AG04450 (cell line): ENCODE measurements at regions not wholly inside any gene's neighbourhood (a gene's known extent, or its start where the extent isn't known, plus 50 kb on each side); places are given as distances from the start of the nearest gene placed in this dataset.

ENCODE experiments used
- CTCF ChIA-PET: fragments of 300-600, 350-600 bp; formaldehyde crosslinking; extraction: SDS; loops from one replicate; lab custom pipeline; 2022; ENCODE audit warnings: antibody characterized with exemption, inconsistent platforms; lab: Charles Lee
- POLR2A ChIA-PET: fragments of 350-600 bp; formaldehyde crosslinking; extraction: SDS; loops from one replicate; lab custom pipeline; 2021; ENCODE audit warnings: antibody characterized with exemption, inconsistent platforms; lab: Yijun Ruan, JAX
- DNase-seq: peaks from one replicate; pipeline ENCODE4 v3.0.0-alpha.2; 2011; ENCODE audit warnings: low read depth, low spot score
- H3K27ac ChIP-seq: one replicate; pipeline ENCODE4 v1.5.1; 2012; ENCODE audit warnings: low read depth, low read length, control low read depth
- H3K27me3 ChIP-seq: one replicate; pipeline ENCODE4 v1.6.0; 2012; ENCODE audit warnings: low read length; ENCODE audit not compliant: control insufficient read depth, insufficient read depth
- H3K4me3 ChIP-seq: 2 replicates; pipeline ENCODE4 v1.5.1; 2011; ENCODE audit warnings: mild to moderate bottlenecking, low read depth, low read length, control low read depth
- H3K9me3 ChIP-seq: 2 replicates; pipeline ENCODE4 v1.5.1; 2012; ENCODE audit warnings: low read length; ENCODE audit not compliant: control insufficient read depth, insufficient read depth
- CTCF ChIP-seq: IDR thresholded peaks from 2 replicates; pipeline ENCODE4 v1.5.1; 2011; ENCODE audit warnings: low read depth, low read length, control low read depth, inconsistent platforms

GRCh38 chr15:34688699-34689098 is 66.1 kb downstream of the GJD2 start:
- no peak overlapping the region for H3K27ac ChIP-seq
- H3K27me3 ChIP-seq: no peaks in the 10 kb centered on the region
- H3K4me3 ChIP-seq: no peak overlapping the region
- ChIA-PET CTCF (no interaction called here), POLR2A (no interaction called here)
- no peak for TF ChIP-seq CTCF
- no peaks in the 10 kb centered on the region; the same call in 1 of the 2 replicates for H3K9me3 ChIP-seq
- DNase-seq: no peak

GRCh38 chr15:34684351-34684750 is 70.4 kb downstream of the GJD2 start:
- Histone ChIP-seq H3K4me3 (no peak overlapping the region), H3K27me3 (no peaks in the 10 kb centered on the region), H3K9me3 (no peaks in the 10 kb centered on the region; the same call in 1 of the 2 replicates), H3K27ac (no peak overlapping the region)
- CTCF ChIA-PET: interaction anchor here (0.7 kb wide), 1 partner anchor 24 kb away, joined by 3 read pairs; no protein-coding TSS in a partner anchor
- no peak for DNase-seq
- POLR2A ChIA-PET: no interaction called here
- TF ChIP-seq CTCF: no peak

GRCh38 chr15:34682674-34683073 is 72.1 kb downstream of the GJD2 start:
- POLR2A ChIA-PET: no interaction called here
- H3K9me3 ChIP-seq: no peaks in the 10 kb centered on the region; the same call in 1 of the 2 replicates
- peak; percentile 8 for DNase-seq
- no peak overlapping the region for H3K27ac ChIP-seq
- TF ChIP-seq CTCF: no peak
- CTCF ChIA-PET: interaction anchor here (0.6 kb wide), 1 partner anchor 171 kb away, joined by 3 read pairs; no protein-coding TSS in a partner anchor
- no peaks in the 10 kb centered on the region for H3K27me3 ChIP-seq
- H3K4me3 ChIP-seq: no peak overlapping the region

GRCh38 chr15:34679291-34679690 is 75.5 kb downstream of the GJD2 start:
- no peak for TF ChIP-seq CTCF
- ChIA-PET CTCF (no interaction called here), POLR2A (no interaction called here)
- Histone ChIP-seq H3K27me3 (no peaks in the 10 kb centered on the region), H3K4me3 (no peak overlapping the region), H3K9me3 (no peaks in the 10 kb centered on the region), H3K27ac (no peak overlapping the region)
- DNase-seq: no peak

GRCh38 chr15:34673241-34673640 is 81.6 kb downstream of the GJD2 start:
- TF ChIP-seq CTCF: no peak
- no peak overlapping the region for H3K27ac ChIP-seq
- H3K4me3 ChIP-seq: no peak overlapping the region
- no peak for DNase-seq
- H3K27me3 ChIP-seq: peaks cover 7% of the 10 kb centered on the region
- H3K9me3 ChIP-seq: no peaks in the 10 kb centered on the region
- ChIA-PET CTCF (no interaction called here), POLR2A (no interaction called here)
